Left ventricle myocardium inferior (tissue), 1 donor: ENCODE measurements at regions not wholly inside any gene's neighbourhood (a gene's known extent, or its start where the extent isn't known, plus 50 kb on each side); places are given as distances from the start of the nearest gene placed in this dataset.

Source experiments
- DNase-seq: peaks from one replicate; pipeline ENCODE4 v3.0.0-alpha.2; 2020
- H3K27ac ChIP-seq: fragments of 200-600 bp; replicated peaks from 2 replicates; pipeline ENCODE4 v1.8.0; 2021
- H3K27me3 ChIP-seq: fragments of 200-600 bp; 2 replicates; pipeline ENCODE4 v1.8.0; 2021; ENCODE audit warnings: low read depth
- H3K36me3 ChIP-seq: fragments of 200-600 bp; 2 replicates; pipeline ENCODE4 v1.8.0; 2021
- H3K4me1 ChIP-seq: fragments of 200-600 bp; 2 replicates; pipeline ENCODE4 v1.8.0; 2021
- H3K4me3 ChIP-seq: fragments of 200-600 bp; 2 replicates; pipeline ENCODE4 v1.8.0; 2021; ENCODE audit warnings: mild to moderate bottlenecking, moderate library complexity
- H3K9me3 ChIP-seq: fragments of 200-600 bp; replicated peaks from 2 replicates; pipeline ENCODE4 v1.8.0; 2021
- intact Hi-C: fragments of 100-400 bp; cut with micrococcal nuclease; formaldehyde crosslinking; loops from one replicate; pipeline ENCODE4 v1.11.0; 2022
- TF ChIP-seq, protein P1 (sequence below): fragments of 200-600 bp; IDR thresholded peaks from 2 replicates; pipeline ENCODE4 v1.8.0; 2021; ENCODE audit warnings: antibody characterized with exemption, mild to moderate bottlenecking, borderline replicate concordance
- donor health status: DM: no; HTN: yes; CAD: no; lungs with severe emphysema.

- peaks cover 6% of the 10 kb centered on the region for H3K9me3 ChIP-seq
- intact Hi-C loops, result no loop called here
- H3K4me1 ChIP-seq, result no peaks in the 10 kb centered on the region
- no peak overlapping the region for H3K4me3 ChIP-seq
- TF ChIP-seq, protein P1, sequence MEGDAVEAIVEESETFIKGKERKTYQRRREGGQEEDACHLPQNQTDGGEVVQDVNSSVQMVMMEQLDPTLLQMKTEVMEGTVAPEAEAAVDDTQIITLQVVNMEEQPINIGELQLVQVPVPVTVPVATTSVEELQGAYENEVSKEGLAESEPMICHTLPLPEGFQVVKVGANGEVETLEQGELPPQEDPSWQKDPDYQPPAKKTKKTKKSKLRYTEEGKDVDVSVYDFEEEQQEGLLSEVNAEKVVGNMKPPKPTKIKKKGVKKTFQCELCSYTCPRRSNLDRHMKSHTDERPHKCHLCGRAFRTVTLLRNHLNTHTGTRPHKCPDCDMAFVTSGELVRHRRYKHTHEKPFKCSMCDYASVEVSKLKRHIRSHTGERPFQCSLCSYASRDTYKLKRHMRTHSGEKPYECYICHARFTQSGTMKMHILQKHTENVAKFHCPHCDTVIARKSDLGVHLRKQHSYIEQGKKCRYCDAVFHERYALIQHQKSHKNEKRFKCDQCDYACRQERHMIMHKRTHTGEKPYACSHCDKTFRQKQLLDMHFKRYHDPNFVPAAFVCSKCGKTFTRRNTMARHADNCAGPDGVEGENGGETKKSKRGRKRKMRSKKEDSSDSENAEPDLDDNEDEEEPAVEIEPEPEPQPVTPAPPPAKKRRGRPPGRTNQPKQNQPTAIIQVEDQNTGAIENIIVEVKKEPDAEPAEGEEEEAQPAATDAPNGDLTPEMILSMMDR, result no peak
- H3K36me3 ChIP-seq, result no peaks in the 10 kb centered on the region
- H3K27ac ChIP-seq, result no peak overlapping the region
- no peak for DNase-seq
- no peaks in the 10 kb centered on the region for H3K27me3 ChIP-seq
Measured at GRCh38 chr3:84008623-84009022, 950.2 kb upstream of the CADM2 start.

- Histone ChIP-seq H3K27me3 (no peaks in the 10 kb centered on the region), H3K9me3 (no peaks in the 10 kb centered on the region), H3K27ac (no peak overlapping the region), H3K36me3 (no peaks in the 10 kb centered on the region), H3K4me1 (no peaks in the 10 kb centered on the region), H3K4me3 (no peak overlapping the region)
- intact Hi-C loops, result no loop called here
- no peak for DNase-seq
- TF ChIP-seq, protein P1, result no peak
Measured at GRCh38 chr3:84023842-84024241, 934.9 kb upstream of the CADM2 start.

- H3K9me3 ChIP-seq, result peaks cover 31% of the 10 kb centered on the region
- intact Hi-C loops, result no loop called here
- no peak overlapping the region for H3K4me3 ChIP-seq
- H3K27ac ChIP-seq, result no peak overlapping the region
- no peaks in the 10 kb centered on the region for H3K27me3 ChIP-seq
- no peaks in the 10 kb centered on the region for H3K36me3 ChIP-seq
- no peaks in the 10 kb centered on the region for H3K4me1 ChIP-seq
- TF ChIP-seq, protein P1, result no peak
- DNase-seq, result no peak
Measured at GRCh38 chr3:84039099-84039498, 919.7 kb upstream of the CADM2 start.

GRCh38 chr3:84042399-84043106 is 916.2 kb upstream of the CADM2 start:
- Histone ChIP-seq H3K36me3 (no peaks in the 10 kb centered on the region), H3K4me1 (no peaks in the 10 kb centered on the region), H3K27me3 (no peaks in the 10 kb centered on the region), H3K27ac (no peak overlapping the region), H3K9me3 (peaks cover under 1% of the 10 kb centered on the region), H3K4me3 (no peak overlapping the region)
- intact Hi-C loops, result no loop called here
- no peak for DNase-seq
- TF ChIP-seq, protein P1, result no peak

DNA sequence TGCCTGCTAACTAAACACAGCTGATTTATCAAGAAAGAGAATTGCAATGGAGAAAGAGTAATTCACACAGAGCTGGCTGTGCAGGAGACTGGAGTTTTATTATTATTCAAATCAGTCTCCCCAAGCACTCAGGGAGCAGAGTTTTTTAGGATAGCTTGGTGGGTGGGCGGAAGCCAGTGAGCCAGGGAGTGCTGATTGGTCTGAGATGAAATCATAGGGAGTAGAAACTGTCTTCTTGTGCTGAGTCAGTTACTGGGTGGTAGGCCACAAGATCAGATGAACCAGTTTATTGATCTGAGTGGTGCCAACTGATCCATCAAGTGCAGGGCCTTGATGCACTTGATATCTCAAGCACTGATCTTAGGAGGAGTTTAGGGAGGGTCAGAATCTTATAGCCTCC is 891.9 kb upstream of the CADM2 start:
- Histone ChIP-seq H3K9me3 (no peaks in the 10 kb centered on the region), H3K4me1 (no peaks in the 10 kb centered on the region), H3K27me3 (no peaks in the 10 kb centered on the region), H3K36me3 (no peaks in the 10 kb centered on the region), H3K4me3 (no peak overlapping the region), H3K27ac (no peak overlapping the region)
- TF ChIP-seq, protein P1, result no peak
- DNase-seq, result no peak
- intact Hi-C loops, result no loop called here

DNA sequence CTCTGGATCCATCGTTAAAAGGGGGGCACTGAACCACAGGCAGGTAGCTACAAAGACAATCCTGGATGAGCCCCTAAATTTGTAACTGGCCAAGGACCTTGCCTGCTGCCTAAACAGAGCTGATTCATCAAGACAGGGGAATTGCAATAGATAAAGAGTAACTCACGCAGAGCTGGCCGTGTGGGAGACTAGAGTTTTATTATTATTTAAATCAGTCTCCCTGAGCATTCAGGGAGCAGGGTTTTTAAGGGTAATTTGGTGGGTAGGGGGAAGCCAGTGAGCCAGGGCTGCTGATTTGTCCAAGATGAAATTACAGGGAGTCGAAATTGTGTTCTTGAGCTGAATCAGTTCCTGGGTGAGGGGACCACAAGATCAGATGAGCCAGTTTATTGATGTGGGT is 885.1 kb upstream of the CADM2 start:
- Histone ChIP-seq H3K4me1 (no peaks in the 10 kb centered on the region), H3K9me3 (no peaks in the 10 kb centered on the region), H3K36me3 (no peaks in the 10 kb centered on the region), H3K27ac (no peak overlapping the region), H3K27me3 (no peaks in the 10 kb centered on the region), H3K4me3 (no peak overlapping the region)
- TF ChIP-seq, protein P1, result no peak
- intact Hi-C loops, result no loop called here
- DNase-seq, result no peak
